Right lobe of liver (tissue), 6 donors: ENCODE measurements at regions not wholly inside any gene's neighbourhood (a gene's known extent, or its start where the extent isn't known, plus 50 kb on each side); places are given as distances from the start of the nearest gene placed in this dataset.

Experiments used
- ATAC-seq, 4 donors: fragments of 200-7000 bp; cut with Tn5 transposase; one replicate each; pipeline ENCODE4 v1.9.1; 2020; ENCODE audit warnings: mild to moderate bottlenecking in 4 of 4, moderate library complexity in 4 of 4
- DNase-seq, 3 donors: peaks; one replicate each; pipeline ENCODE4 v3.0.0-alpha.2; 2020
- H3K27ac ChIP-seq, 3 donors: fragments of 200-600 bp; one replicate each; pipeline ENCODE4 v1.8.0; 2022
- H3K27me3 ChIP-seq, 2 donors: fragments of 200-600 bp; one replicate each; pipeline ENCODE4 v1.8.0; 2022
- H3K36me3 ChIP-seq, 4 donors: fragments of 200-600 bp; sonication (generic) in 1 of 4; one replicate each; pipeline versions ENCODE4 v1.5.1 to v1.8.0; 2017 to 2022; ENCODE audit warnings: control low read depth in 1 of 4
- H3K4me1 ChIP-seq, 4 donors: fragments of 200-600 bp; sonication (generic) in 1 of 4; one replicate each; pipeline versions ENCODE4 v1.5.1 to v1.8.0; 2017 to 2022; ENCODE audit warnings: control low read depth in 1 of 4
- H3K4me3 ChIP-seq, 3 donors: fragments of 200-600 bp; one replicate each; pipeline ENCODE4 v1.8.0; 2022
- H3K9me3 ChIP-seq, 4 donors: fragments of 200-600 bp; sonication (generic) in 1 of 4; one replicate each; pipeline versions ENCODE4 v1.5.1 to v1.8.0; 2017 to 2022; ENCODE audit warnings: control low read depth in 1 of 4
- CTCF ChIP-seq, 4 donors: fragments of 200-600 bp in 3 of 4; fragments of 450-650 bp in 1 of 4; IDR thresholded peaks; one replicate each; pipeline versions ENCODE4 v1.5.1 to v1.8.0; 2016 to 2022; ENCODE audit warnings: antibody characterized with exemption in 4 of 4, mild to moderate bottlenecking in 2 of 4
- POLR2A ChIP-seq: fragments of 450-650 bp; IDR thresholded peaks from one replicate; pipeline ENCODE4 v1.6.1; 2017; ENCODE audit warnings: antibody characterized with exemption, mild to moderate bottlenecking
- WGBS: methylation state at CpG from one replicate; pipeline ENCODE4 v1.1.6; 2018; ENCODE audit warnings: low coverage, low lambda C conversion rate; ENCODE audit not compliant: insufficient coverage; ENCODE audit errors: missing lambda C conversion rate; 5-methylcytosine and 5-hydroxymethylcytosine counted together
- intact Hi-C, 2 donors: fragments of 100-400 bp; cut with DNase I; formaldehyde crosslinking; loops; one replicate each; pipeline versions ENCODE4 v1.11.2 to v1.14.1; 2022
- donor health status: DM: no; HTN: yes; CAD: no.
- donor health status: DM: no; HTN: no; CAD: no.
- donor health status: DM: no; HTN: no; CAD: no.
- donor health status: DM: no; HTN: yes; CAD: no.
- donor health status: DM: no; HTN: yes; CAD: no.

GRCh38 chr1:38623529-38623928, 236.0 kb downstream of the RRAGC start:
- Histone ChIP-seq H3K36me3 (no peaks in the 10 kb centered on the region), H3K9me3 (no peaks in the 10 kb centered on the region), H3K4me1 (no peaks in the 10 kb centered on the region), H3K4me3 (no peak overlapping the region), H3K27me3 (no peaks in the 10 kb centered on the region), H3K27ac (no peak overlapping the region)
- intact Hi-C loops: no loop called here
- 75% methylated on average over 1 of the region's 7 CpGs for WGBS
- no peak for TF ChIP-seq POLR2A
- no peak for TF ChIP-seq CTCF (IDR thresholded peaks at IDR 0.05)
- no peak for DNase-seq
- ATAC-seq: no peak

GRCh38 chr1:38622197-38622596, 237.4 kb downstream of the RRAGC start:
- Histone ChIP-seq H3K27ac (no peak overlapping the region), H3K27me3 (no peaks in the 10 kb centered on the region), H3K4me3 (no peak overlapping the region), H3K9me3 (no peaks in the 10 kb centered on the region), H3K36me3 (no peaks in the 10 kb centered on the region), H3K4me1 (no peaks in the 10 kb centered on the region)
- DNase-seq: no peak
- WGBS: 73% methylated on average over 6 of the region's 6 CpGs
- intact Hi-C loops: no loop called here
- no peak for ATAC-seq
- no peak for TF ChIP-seq POLR2A
- TF ChIP-seq CTCF (IDR thresholded peaks at IDR 0.05): no peak

- no peaks in the 10 kb centered on the region for H3K4me1 ChIP-seq
- no peak for ATAC-seq
- no peak overlapping the region for H3K27ac ChIP-seq
- H3K36me3 ChIP-seq: no peaks in the 10 kb centered on the region
- intact Hi-C loops: no loop called here
- H3K27me3 ChIP-seq: no peaks in the 10 kb centered on the region
- no peak for DNase-seq
- TF ChIP-seq POLR2A (no peak), CTCF (IDR thresholded peaks at IDR 0.05) (no peak)
- whole genome bisulfite sequencing: 37% methylated on average over 3 of the region's 3 CpGs
- H3K9me3 ChIP-seq: no peaks in the 10 kb centered on the region
- no peak overlapping the region for H3K4me3 ChIP-seq
Observed at GRCh38 chr1:38616846-38617245, 242.7 kb downstream of the RRAGC start.

GRCh38 chr1:38615680-38616079, 243.9 kb downstream of the RRAGC start:
- Histone ChIP-seq H3K9me3 (no peaks in the 10 kb centered on the region), H3K4me3 (no peak overlapping the region), H3K27me3 (no peaks in the 10 kb centered on the region), H3K36me3 (no peaks in the 10 kb centered on the region), H3K4me1 (no peaks in the 10 kb centered on the region), H3K27ac (no peak overlapping the region)
- DNase-seq (no peak), ATAC-seq (no peak)
- intact Hi-C loops: no loop called here
- WGBS: 46% methylated on average over 1 of the region's 1 CpG
- TF ChIP-seq CTCF (IDR thresholded peaks at IDR 0.05): no peak
- TF ChIP-seq POLR2A: no peak

- no peak overlapping the region for H3K4me3 ChIP-seq
- intact Hi-C loops: no loop called here
- H3K27me3 ChIP-seq: no peaks in the 10 kb centered on the region
- DNase-seq (no peak), ATAC-seq (no peak)
- no peak for TF ChIP-seq CTCF (IDR thresholded peaks at IDR 0.05)
- no peak for TF ChIP-seq POLR2A
- no peaks in the 10 kb centered on the region for H3K36me3 ChIP-seq
- no peaks in the 10 kb centered on the region for H3K4me1 ChIP-seq
- WGBS: 78% methylated on average over 2 of the region's 3 CpGs
- no peak overlapping the region for H3K27ac ChIP-seq
- no peaks in the 10 kb centered on the region for H3K9me3 ChIP-seq
Observed at GRCh38 chr1:38614861-38615260, 244.7 kb downstream of the RRAGC start.
